ENCODE measurements at regions not wholly inside any gene's neighbourhood (a gene's known extent, or its start where the extent isn't known, plus 50 kb on each side); places are given as distances from the start of the nearest gene placed in this dataset.

GRCh38 chr1:31487721-31488293, 74.8 kb downstream of the SERINC2 start:
- TF ChIP-seq YY1 (IDR thresholded peaks at IDR 0.05; ENCODE audit: insufficient read depth, insufficient read length): no peak
- TF ChIP-seq ZNF274 (IDR thresholded peaks at IDR 0.05; ENCODE audit: low read depth, low read length): no peak
- no peak for TF ChIP-seq SUZ12 (IDR thresholded peaks at IDR 0.05; ENCODE audit: extremely low read depth, insufficient read depth, insufficient read length)

Measured in NT2/D1 (cell line).